ENCODE measurements at regions not wholly inside any gene's neighbourhood (a gene's known extent, or its start where the extent isn't known, plus 50 kb on each side); places are given as distances from the start of the nearest gene placed in this dataset.

- Mint-ChIP-seq H3K4me3 (no peak overlapping the region), H3K4me1 (no peaks in the 10 kb centered on the region), H3K27ac (no peak overlapping the region), H3K36me3 (no peaks in the 10 kb centered on the region), H3K9me3 (peaks cover 4 to 7% of the 10 kb centered on the region in 2 donors), H3K27me3 (ENCODE audit: low read depth in 2 of 2) (peaks cover 0 to 5% of the 10 kb centered on the region in 2 donors)
- Histone ChIP-seq H3K4me1 (ENCODE audit: control insufficient read depth, insufficient read depth, low read length) (no peaks in the 10 kb centered on the region), H3K36me3 (ENCODE audit: control insufficient read depth, insufficient read depth, low read length) (no peaks in the 10 kb centered on the region), H3K4me3 (ENCODE audit: low read length) (no peak overlapping the region), H3K27me3 (ENCODE audit: control insufficient read depth, insufficient read depth, low read length) (peaks cover 3% of the 10 kb centered on the region), H3K27ac (ENCODE audit: low read length) (no peak overlapping the region), H3K9me3 (ENCODE audit: control insufficient read depth, insufficient read depth, low read length) (no peaks in the 10 kb centered on the region)
- no peak for DNase-seq
- WGBS (ENCODE audit: insufficient coverage), result 14% methylated on average over 1 of the region's 2 CpGs
- no peak for TF ChIP-seq CTCF (IDR thresholded peaks at IDR 0.05)
- intact Hi-C loops (cut with micrococcal nuclease), result no loop called here
- ATAC-seq, result no peak
Measured at GRCh38 chr13:91214031-91214430, 133.5 kb upstream of the MIR17HG start.

- no peak overlapping the region for H3K4me3 Mint-ChIP-seq
- no peaks in the 10 kb centered on the region for H3K9me3 ChIP-seq (ENCODE audit: control insufficient read depth, insufficient read depth, low read length)
- WGBS (ENCODE audit: insufficient coverage), result 87% methylated on average over 11 of the region's 12 CpGs
- H3K4me1 ChIP-seq (ENCODE audit: control insufficient read depth, insufficient read depth, low read length), result no peaks in the 10 kb centered on the region
- TF ChIP-seq CTCF (IDR thresholded peaks at IDR 0.05), result no peak
- no peak for DNase-seq
- intact Hi-C loops (cut with micrococcal nuclease), result no loop called here
- H3K27me3 Mint-ChIP-seq (ENCODE audit: low read depth in 2 of 2), result no peaks in the 10 kb centered on the region
- ATAC-seq, result no peak
- H3K9me3 Mint-ChIP-seq, result no peaks in the 10 kb centered on the region
- H3K36me3 ChIP-seq (ENCODE audit: control insufficient read depth, insufficient read depth, low read length), result no peaks in the 10 kb centered on the region
- H3K27ac Mint-ChIP-seq, result no peak overlapping the region
- no peak overlapping the region for H3K27ac ChIP-seq (ENCODE audit: low read length)
- H3K36me3 Mint-ChIP-seq, result no peaks in the 10 kb centered on the region
- no peak overlapping the region for H3K4me3 ChIP-seq (ENCODE audit: low read length)
- no peaks in the 10 kb centered on the region for H3K27me3 ChIP-seq (ENCODE audit: control insufficient read depth, insufficient read depth, low read length)
- H3K4me1 Mint-ChIP-seq, result no peaks in the 10 kb centered on the region
Measured at GRCh38 chr13:91216928-91217700, 130.4 kb upstream of the MIR17HG start.

- no peaks in the 10 kb centered on the region for H3K27me3 ChIP-seq (ENCODE audit: control insufficient read depth, insufficient read depth, low read length)
Measured at GRCh38 chr13:91219201-91219600, 128.3 kb upstream of the MIR17HG start.

More at GRCh38 chr13:91219201-91219600, 128.3 kb upstream of the MIR17HG start:
- H3K4me3 Mint-ChIP-seq, result no peak overlapping the region
- H3K9me3 Mint-ChIP-seq, result peaks cover 0 to 2% of the 10 kb centered on the region in 2 donors
- H3K4me3 ChIP-seq (ENCODE audit: low read length), result no peak overlapping the region
- H3K4me1 ChIP-seq (ENCODE audit: control insufficient read depth, insufficient read depth, low read length), result no peaks in the 10 kb centered on the region
- intact Hi-C loops (cut with micrococcal nuclease), result no loop called here
- no peaks in the 10 kb centered on the region for H3K36me3 Mint-ChIP-seq
- TF ChIP-seq CTCF (IDR thresholded peaks at IDR 0.05), result no peak
- no peak overlapping the region for H3K27ac ChIP-seq (ENCODE audit: low read length)
- H3K36me3 ChIP-seq (ENCODE audit: control insufficient read depth, insufficient read depth, low read length), result no peaks in the 10 kb centered on the region
- no peak for DNase-seq
- H3K27ac Mint-ChIP-seq, result no peak overlapping the region
- H3K27me3 Mint-ChIP-seq (ENCODE audit: low read depth in 2 of 2), result no peaks in the 10 kb centered on the region
- no peaks in the 10 kb centered on the region for H3K4me1 Mint-ChIP-seq
- WGBS (ENCODE audit: insufficient coverage), result 100% methylated on average over 1 of the region's 1 CpG
- no peaks in the 10 kb centered on the region for H3K9me3 ChIP-seq (ENCODE audit: control insufficient read depth, insufficient read depth, low read length)
- ATAC-seq, result no peak
